GM12873 (cell line): ENCODE measurements at regions not wholly inside any gene's neighbourhood (a gene's known extent, or its start where the extent isn't known, plus 50 kb on each side); places are given as distances from the start of the nearest gene placed in this dataset.

Experiments used
- CTCF ChIP-seq: IDR thresholded peaks from 2 replicates; pipeline ENCODE4 v1.5.1; 2012; ENCODE audit warnings: low read depth, mild to moderate bottlenecking, moderate library complexity, low read length, control low read depth; ENCODE audit not compliant: insufficient read depth; ENCODE audit errors: missing control alignments

GRCh38 chr11:21896746-21897602, 295.9 kb upstream of the ANO5 start:
- no peak for TF ChIP-seq CTCF

DNA sequence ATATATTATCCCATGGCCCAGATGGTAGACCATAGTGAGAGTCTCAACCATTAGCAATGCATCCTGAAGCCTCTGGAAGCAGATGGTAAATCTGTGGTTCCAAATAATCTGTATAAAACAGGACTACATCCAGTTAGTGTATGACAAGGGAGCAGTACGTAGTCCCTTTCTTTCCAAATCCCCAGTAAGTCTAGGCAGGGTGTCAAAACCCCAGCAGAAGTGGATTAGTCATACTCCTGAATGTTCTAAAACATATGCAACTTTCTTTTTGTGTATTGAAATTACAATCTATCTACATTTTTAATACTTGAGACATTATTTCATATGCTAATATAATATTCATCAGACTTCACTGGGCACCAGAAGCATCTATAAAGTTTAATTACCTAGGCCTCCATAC, 295.1 kb upstream of the ANO5 start:
- TF ChIP-seq CTCF, result no peak

- TF ChIP-seq CTCF, result no peak
Observed at GRCh38 chr11:21908211-21908610, 284.7 kb upstream of the ANO5 start.

DNA sequence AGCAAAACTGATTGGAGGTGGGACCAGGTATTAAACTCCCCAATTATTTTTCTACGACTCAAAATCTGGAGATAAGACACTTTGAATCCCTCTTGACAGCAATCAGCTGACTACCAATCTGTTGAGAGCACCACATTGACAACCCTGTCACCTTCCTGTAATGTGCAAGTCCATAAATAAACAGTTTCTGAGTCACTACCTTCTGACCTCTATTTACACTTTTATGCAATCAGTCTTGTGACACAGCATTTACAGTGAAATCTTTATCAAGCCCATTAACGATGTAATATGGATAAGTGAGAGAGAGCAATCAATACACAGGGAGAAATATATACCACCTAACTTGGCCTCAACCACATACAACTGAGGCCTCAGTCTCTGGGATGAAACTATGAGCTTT, 283.7 kb upstream of the ANO5 start:
- no peak for TF ChIP-seq CTCF

DNA sequence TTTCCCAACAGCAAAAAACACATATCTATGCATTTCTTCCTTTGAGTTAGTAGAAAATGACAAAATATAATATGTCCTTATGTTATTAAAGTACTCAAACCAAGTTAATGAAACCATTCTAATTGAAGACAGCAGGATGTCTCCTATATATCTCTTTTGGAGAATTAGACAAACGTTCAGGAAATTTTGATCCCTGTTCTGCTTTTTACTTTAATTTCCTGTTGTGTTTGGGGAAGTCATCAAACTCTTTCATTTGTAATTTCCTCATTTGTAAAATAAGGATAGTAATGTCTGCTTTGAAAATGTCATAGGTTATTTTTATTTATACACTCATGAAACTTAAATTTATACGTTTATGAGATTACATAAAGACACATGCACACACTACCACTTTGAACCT, 281.8 kb upstream of the ANO5 start:
- no peak for TF ChIP-seq CTCF

DNA sequence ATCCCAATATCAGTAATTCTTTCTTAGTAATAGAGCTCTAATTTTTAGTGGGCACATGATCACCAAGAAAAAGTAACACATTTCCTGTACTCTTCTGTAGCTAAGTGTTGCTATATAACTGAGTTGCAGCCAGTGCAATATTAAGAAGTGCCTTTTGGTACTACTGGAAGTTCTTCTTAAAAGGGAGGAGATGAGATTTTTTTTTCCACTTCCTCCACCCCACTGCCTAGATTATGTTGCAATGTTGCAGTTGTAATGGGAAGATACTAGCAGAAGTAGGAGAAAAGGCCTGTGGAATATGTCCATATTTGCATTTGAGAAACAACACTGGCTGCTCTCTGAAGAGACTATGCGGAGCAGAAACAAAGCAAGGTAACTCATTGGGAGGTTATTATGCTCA, 280.6 kb upstream of the ANO5 start:
- TF ChIP-seq CTCF, result no peak

DNA sequence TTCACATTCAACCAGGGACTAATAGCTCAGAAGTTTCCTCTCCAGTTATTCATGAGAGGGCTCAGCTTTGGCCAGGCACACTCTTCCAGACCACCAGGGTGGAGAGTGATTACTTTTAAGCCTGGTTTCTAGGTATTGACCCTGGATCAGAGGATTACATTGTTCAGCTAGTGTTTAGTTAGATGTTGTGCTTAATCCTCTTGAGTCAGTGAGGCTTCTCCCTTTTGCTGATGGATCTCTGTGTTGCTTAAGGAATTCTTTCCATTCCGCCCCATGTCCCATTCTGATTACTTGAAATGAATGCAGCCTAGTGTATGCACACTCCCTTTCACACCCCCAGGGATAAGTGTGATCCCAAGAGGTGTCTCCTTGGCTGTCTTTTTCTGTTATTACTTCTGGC, 271.7 kb upstream of the ANO5 start:
- TF ChIP-seq CTCF, result no peak
